Endothelial cell of umbilical vein (primary cell): ENCODE measurements at regions not wholly inside any gene's neighbourhood (a gene's known extent, or its start where the extent isn't known, plus 50 kb on each side); places are given as distances from the start of the nearest gene placed in this dataset.

Experiments
- BruUV-seq: library from RNA; stranded (reverse); fragments of 400-500 nt; replicated peaks from 2 replicates; lab custom pipeline; 2021; lab: Mats Ljungman, UMichigan
- CTCF ChIA-PET: fragments of 300-600, 350-600 bp; sonication (Branson Sonifier 250); formaldehyde crosslinking; loops from one replicate; lab custom pipeline; 2021; ENCODE audit warnings: antibody characterized with exemption, inconsistent platforms; lab: Charles Lee
- POLR2A ChIA-PET: fragments of 300-600, 350-600 bp; sonication (Branson Sonifier 250); formaldehyde crosslinking; loops from one replicate; lab custom pipeline; 2021; ENCODE audit warnings: antibody characterized with exemption, inconsistent platforms; lab: Charles Lee
- DNase-seq: peaks from one replicate; pipeline ENCODE4 v3.0.0-alpha.2; 2011; ENCODE audit warnings: low read depth, low spot score
- FAIRE-seq: peaks from 2 replicates; lab custom pipeline; 2011; peaks lifted over from hg19 to GRCh38; lab: Jason Lieb, UNC
- H2AFZ ChIP-seq: 2 replicates; pipeline ENCODE4 v1.6.0; 2012; ENCODE audit warnings: low read depth, low read length, control low read depth, inconsistent platforms
- H3K27ac ChIP-seq: 2 replicates; pipeline ENCODE4 v1.5.1; 2011; ENCODE audit warnings: low read depth, mild to moderate bottlenecking, control low read depth, low read length, moderate library complexity; ENCODE audit not compliant: insufficient read depth
- H3K27me3 ChIP-seq, 2 experiments: 2 replicates each; pipeline versions ENCODE4 v1.6.0 to v1.6.1; 2011; ENCODE audit warnings: low read length in 2 of 2, mixed read lengths in 1 of 2; ENCODE audit not compliant: control insufficient read depth in 2 of 2, insufficient read depth in 2 of 2
- H3K36me3 ChIP-seq, 2 experiments: 2 replicates in 1 of 2; 3 replicates in 1 of 2; pipeline ENCODE4 v1.5.1; 2011; ENCODE audit warnings: low read length in 2 of 2, mild to moderate bottlenecking in 1 of 2, moderate library complexity in 1 of 2; ENCODE audit not compliant: control insufficient read depth in 2 of 2, insufficient read depth in 2 of 2; ENCODE audit errors: extremely low read depth in 1 of 2
- H3K4me1 ChIP-seq: 3 replicates; pipeline ENCODE4 v1.5.1; 2011; ENCODE audit warnings: mild to moderate bottlenecking, low read length; ENCODE audit not compliant: control insufficient read depth, insufficient read depth; ENCODE audit errors: extremely low read depth
- H3K4me2 ChIP-seq: 2 replicates; pipeline ENCODE4 v1.6.1; 2011; ENCODE audit warnings: low read length, control low read depth, mixed read lengths; ENCODE audit not compliant: insufficient read depth
- H3K4me3 ChIP-seq, 3 experiments: fragments of 200-600 bp in 1 of 3; sonication (generic), shearing (Covaris generic) in 1 of 3; replicated peaks in 1 of 3; 2 replicates each; pipeline ENCODE4 v1.5.1; 2011 to 2016; ENCODE audit warnings: control low read depth in 3 of 3, low read length in 3 of 3, mild to moderate bottlenecking in 2 of 3, inconsistent platforms in 1 of 3, low read depth in 1 of 3, moderate library complexity in 1 of 3; ENCODE audit not compliant: insufficient read depth in 1 of 3
- H3K79me2 ChIP-seq: 2 replicates; pipeline ENCODE4 v1.6.0; 2012; ENCODE audit warnings: low read length, inconsistent platforms; ENCODE audit not compliant: control insufficient read depth, insufficient read depth
- H3K9ac ChIP-seq: replicated peaks from 2 replicates; pipeline ENCODE3; 2011; ENCODE audit warnings: low read length, control low read depth; ENCODE audit not compliant: insufficient read depth; ENCODE audit errors: extremely low read depth
- H3K9me1 ChIP-seq: replicated peaks from 3 replicates; pipeline ENCODE4 v1.6.0; 2011; ENCODE audit warnings: mild to moderate bottlenecking, low read length; ENCODE audit not compliant: control insufficient read depth, insufficient read depth; ENCODE audit errors: extremely low read depth
- H3K9me3 ChIP-seq: replicated peaks from 2 replicates; pipeline ENCODE4 v1.5.1; 2012; ENCODE audit warnings: low read length, inconsistent platforms; ENCODE audit not compliant: control insufficient read depth, insufficient read depth
- H4K20me1 ChIP-seq: replicated peaks from 2 replicates; pipeline ENCODE3; 2011; ENCODE audit warnings: mild to moderate bottlenecking, low read length; ENCODE audit not compliant: control insufficient read depth, insufficient read depth; ENCODE audit errors: extremely low read depth
- CTCF ChIP-seq, 2 donors: IDR thresholded peaks; 1 replicate in 1 of 2; 2 replicates in 1 of 2; pipeline ENCODE4 v1.5.1; 2011; ENCODE audit warnings: low read length in 2 of 2, mild to moderate bottlenecking in 2 of 2, moderate library complexity in 2 of 2, control low read depth in 1 of 2, inconsistent platforms in 1 of 2, low read depth in 1 of 2; ENCODE audit not compliant: insufficient read depth in 1 of 2; ENCODE audit errors: extremely low read depth in 1 of 2
- EZH2 ChIP-seq: IDR thresholded peaks from 2 replicates; pipeline ENCODE4 v1.6.1; 2012; ENCODE audit warnings: borderline replicate concordance, low read depth, mild to moderate bottlenecking, moderate library complexity, low read length, inconsistent platforms; ENCODE audit not compliant: severe bottlenecking
- FOS ChIP-seq: IDR thresholded peaks from 2 replicates; pipeline ENCODE4 v1.6.1; 2011; ENCODE audit warnings: mild to moderate bottlenecking, low read length, moderate library complexity, borderline replicate concordance; ENCODE audit not compliant: insufficient read depth
- GATA2 ChIP-seq: IDR thresholded peaks from 2 replicates; pipeline ENCODE4 v1.7.0; 2011; ENCODE audit warnings: low read depth, mild to moderate bottlenecking, moderate library complexity, mixed read lengths, low read length; ENCODE audit not compliant: insufficient read length, insufficient read depth
- JUN ChIP-seq: IDR thresholded peaks from 2 replicates; pipeline ENCODE4 v1.6.1; 2011; ENCODE audit warnings: borderline replicate concordance, low read depth; ENCODE audit not compliant: insufficient read length, insufficient read depth
- MYC ChIP-seq: IDR thresholded peaks from one replicate; pipeline ENCODE4 v1.6.1; 2011; ENCODE audit warnings: mild to moderate bottlenecking, low read depth, low read length
- POLR2A ChIP-seq: IDR thresholded peaks from 2 replicates; pipeline ENCODE4 v1.6.1; 2012; ENCODE audit warnings: low read depth, mild to moderate bottlenecking, control low read depth, low read length
- POLR2AphosphoS5 ChIP-seq: IDR thresholded peaks from 2 replicates; pipeline ENCODE4 v1.6.1; 2012; ENCODE audit warnings: low read depth, mild to moderate bottlenecking, control low read depth, low read length, moderate library complexity; ENCODE audit not compliant: insufficient read depth
- dilution Hi-C: fragments of 300-500 bp; cut with MboI; formaldehyde crosslinking; loops from one replicate; pipeline ENCODE4 v1.15.0; 2019; ENCODE audit warnings: low sequenced_read_pairs; ENCODE audit not compliant: extremely low pct_ligation_motif_present
- intact Hi-C: fragments of 100-400 bp; cut with micrococcal nuclease; formaldehyde crosslinking; loops from one replicate; pipeline ENCODE4 v1.10.0; 2022
- TF ChIP-seq, protein P1 (sequence below): IDR thresholded peaks from 2 replicates; pipeline ENCODE4 v1.6.1; 2011; ENCODE audit not compliant: insufficient read depth, insufficient read length

GRCh38 chr11:109285465-109285864 is 136.5 kb upstream of the C11orf87 start:
- Histone ChIP-seq H3K9me1 (no peaks in the 10 kb centered on the region), H3K27me3 (no peaks in the 10 kb centered on the region), H3K4me3 (no peak overlapping the region), H2AFZ (no peak overlapping the region), H4K20me1 (no peaks in the 10 kb centered on the region), H3K79me2 (no peaks in the 10 kb centered on the region), H3K9me3 (no peaks in the 10 kb centered on the region), H3K27ac (no peak overlapping the region), H3K4me2 (no peak overlapping the region), H3K4me1 (no peaks in the 10 kb centered on the region), H3K9ac (no peak overlapping the region), H3K36me3 (no peaks in the 10 kb centered on the region)
- DNase-seq (no peak), FAIRE-seq (no peak)
- CTCF ChIA-PET: no interaction called here
- TF ChIP-seq POLR2A (no peak), JUN (no peak), CTCF (IDR thresholded peaks at IDR 0.05; ENCODE audit: extremely low read depth in 1 of 2, insufficient read depth in 1 of 2, low read depth in 1 of 2, low read length in 2 of 2) (no peak), POLR2AphosphoS5 (no peak), EZH2 (no peak), FOS (no peak), MYC (no peak), GATA2 (no peak)
- TF ChIP-seq, protein P1, sequence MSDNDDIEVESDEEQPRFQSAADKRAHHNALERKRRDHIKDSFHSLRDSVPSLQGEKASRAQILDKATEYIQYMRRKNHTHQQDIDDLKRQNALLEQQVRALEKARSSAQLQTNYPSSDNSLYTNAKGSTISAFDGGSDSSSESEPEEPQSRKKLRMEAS: no peak
- dilution Hi-C loops (no loop called here), intact Hi-C loops (no loop called here)
- no TSS peak for BruUV-seq
- POLR2A ChIA-PET: interaction anchor here (0.6 kb wide), 1 partner anchor 578 kb away, joined by 9 read pairs; no protein-coding TSS in a partner anchor
